WTC11 (cell line): ENCODE measurements at regions not wholly inside any gene's neighbourhood (a gene's known extent, or its start where the extent isn't known, plus 50 kb on each side); places are given as distances from the start of the nearest gene placed in this dataset.

Experiments used
- ATAC-seq: fragments of 200-7000 bp; cut with Tn5 transposase; 2 replicates; pipeline ENCODE4 v1.10.0; 2021; ENCODE audit warnings: mild to moderate bottlenecking, moderate library complexity
- CTCF ChIA-PET: fragments of 300-600 bp; sonication (Branson Sonifier 250); formaldehyde crosslinking; loops from one replicate; lab custom pipeline; 2021; ENCODE audit warnings: antibody characterized with exemption; lab: Charles Lee
- POLR2A ChIA-PET: fragments of 350-600 bp; sonication (Branson Sonifier 250); formaldehyde crosslinking; loops from one replicate; lab custom pipeline; 2021; ENCODE audit warnings: antibody characterized with exemption; lab: Charles Lee
- DNase-seq: peaks from one replicate; pipeline ENCODE4 v3.0.0; 2021; ENCODE audit warnings: low spot score
- H3K27ac Mint-ChIP-seq: 2 replicates; pipeline ENCODE4 v1.8.0; 2021; ENCODE audit warnings: mixed read lengths
- H3K27me3 Mint-ChIP-seq: 2 replicates; pipeline ENCODE4 v1.8.0; 2021; ENCODE audit warnings: low read depth, mild to moderate bottlenecking, moderate library complexity, mixed read lengths
- H3K36me3 Mint-ChIP-seq: 2 replicates; pipeline ENCODE4 v1.8.0; 2021; ENCODE audit warnings: mixed read lengths
- H3K4me1 Mint-ChIP-seq: 2 replicates; pipeline ENCODE4 v1.8.0; 2022; ENCODE audit warnings: mixed read lengths
- H3K4me3 Mint-ChIP-seq: 2 replicates; pipeline ENCODE4 v1.8.0; 2021; ENCODE audit warnings: mild to moderate bottlenecking, moderate library complexity, mixed read lengths
- H3K9me3 Mint-ChIP-seq: 2 replicates; pipeline ENCODE4 v1.8.0; 2021; ENCODE audit warnings: mixed read lengths
- ATF1 ChIP-seq: sonication (generic); formaldehyde crosslinking; IDR thresholded peaks from 2 replicates; pipeline ENCODE4 v1.8.1; 2023; ENCODE audit warnings: mild to moderate bottlenecking, moderate library complexity, missing genetic modification reagents
- CBFB ChIP-seq: sonication (generic); formaldehyde crosslinking; IDR thresholded peaks from 2 replicates; pipeline ENCODE4 v1.8.1; 2022; ENCODE audit warnings: mild to moderate bottlenecking, low read depth, missing genetic modification reagents
- CREB1 ChIP-seq: sonication (generic); formaldehyde crosslinking; IDR thresholded peaks from 2 replicates; pipeline ENCODE4 v1.8.0; 2023; ENCODE audit warnings: mild to moderate bottlenecking, missing genetic modification reagents
- CREM ChIP-seq: sonication (generic); formaldehyde crosslinking; IDR thresholded peaks from 2 replicates; pipeline ENCODE4 v1.8.1; 2022; ENCODE audit warnings: mild to moderate bottlenecking, missing genetic modification reagents, moderate library complexity
- CTCF ChIP-seq: fragments of 200-600 bp; IDR thresholded peaks from 2 replicates; pipeline ENCODE4 v1.8.0; 2022; ENCODE audit warnings: antibody characterized with exemption
- E2F4 ChIP-seq: sonication (generic); formaldehyde crosslinking; IDR thresholded peaks from 2 replicates; pipeline ENCODE4 v1.8.1; 2022; ENCODE audit warnings: low read depth, mild to moderate bottlenecking, moderate library complexity, missing genetic modification reagents, borderline replicate concordance
- FOXJ3 ChIP-seq: sonication (generic); formaldehyde crosslinking; IDR thresholded peaks from 2 replicates; pipeline ENCODE4 v1.9.0; 2021; ENCODE audit warnings: missing genetic modification reagents, mild to moderate bottlenecking, borderline replicate concordance
- GTF2I ChIP-seq: fragments of 250-450 bp; sonication (Bioruptor Pico); conservative IDR thresholded peaks from 2 replicates; pipeline ENCODE4 v1.4.0; 2021; ENCODE audit warnings: mild to moderate bottlenecking
- HMGA2 ChIP-seq: fragments of 250-450 bp; sonication (Bioruptor Pico); IDR thresholded peaks from 2 replicates; pipeline ENCODE4 v1.4.0; 2021; ENCODE audit warnings: mild to moderate bottlenecking, moderate library complexity
- JAZF1 ChIP-seq: fragments of 250-450 bp; sonication (Bioruptor Pico); IDR thresholded peaks from 2 replicates; pipeline ENCODE4 v1.9.0; 2021; ENCODE audit warnings: moderate library complexity, mild to moderate bottlenecking, inconsistent platforms
- MYBL2 ChIP-seq: sonication (generic); formaldehyde crosslinking; IDR thresholded peaks from 2 replicates; pipeline ENCODE4 v1.8.1; 2023; ENCODE audit warnings: mild to moderate bottlenecking, moderate library complexity, missing genetic modification reagents
- NFYB ChIP-seq: sonication (generic); formaldehyde crosslinking; conservative IDR thresholded peaks from 2 replicates; pipeline ENCODE4 v1.8.0; 2022; ENCODE audit warnings: low read depth, missing genetic modification reagents
- NR1H2 ChIP-seq: sonication (generic); formaldehyde crosslinking; IDR thresholded peaks from 2 replicates; pipeline ENCODE4 v1.9.0; 2021; ENCODE audit warnings: mild to moderate bottlenecking, moderate library complexity, missing genetic modification reagents
- NR3C1 ChIP-seq: sonication (generic); formaldehyde crosslinking; conservative IDR thresholded peaks from 2 replicates; pipeline ENCODE4 v1.8.1; 2023; ENCODE audit warnings: low read depth, mild to moderate bottlenecking, missing genetic modification reagents
- PRRX2 ChIP-seq: fragments of 250-450 bp; sonication (Bioruptor Pico); IDR thresholded peaks from 2 replicates; pipeline ENCODE4 v1.8.0; 2021; ENCODE audit warnings: mild to moderate bottlenecking
- TEAD1 ChIP-seq: sonication (generic); formaldehyde crosslinking; IDR thresholded peaks from 2 replicates; pipeline ENCODE4 v1.8.0; 2022; ENCODE audit warnings: mild to moderate bottlenecking, missing genetic modification reagents
- TP53 ChIP-seq: sonication (generic); formaldehyde crosslinking; IDR thresholded peaks from 2 replicates; pipeline ENCODE4 v1.8.1; 2023; ENCODE audit warnings: mild to moderate bottlenecking, missing genetic modification reagents
- USF2 ChIP-seq: sonication (generic); formaldehyde crosslinking; IDR thresholded peaks from 2 replicates; pipeline ENCODE4 v1.8.1; 2023; ENCODE audit warnings: mild to moderate bottlenecking, missing genetic modification reagents, moderate library complexity
- ZBTB21 ChIP-seq: sonication (generic); formaldehyde crosslinking; IDR thresholded peaks from 2 replicates; pipeline ENCODE4 v1.8.1; 2023; ENCODE audit warnings: mild to moderate bottlenecking, missing genetic modification reagents, borderline replicate concordance
- ZMAT4 ChIP-seq: fragments of 250-450 bp; sonication (Bioruptor Pico); IDR thresholded peaks from 2 replicates; pipeline ENCODE4 v1.9.0; 2021; ENCODE audit warnings: mild to moderate bottlenecking
- ZNF121 ChIP-seq: sonication (generic); formaldehyde crosslinking; IDR thresholded peaks from 2 replicates; pipeline ENCODE4 v1.8.0; 2023; ENCODE audit warnings: missing genetic modification reagents
- ZNF263 ChIP-seq: sonication (generic); formaldehyde crosslinking; IDR thresholded peaks from 2 replicates; pipeline ENCODE4 v1.8.1; 2022; ENCODE audit warnings: low read depth, mild to moderate bottlenecking, moderate library complexity, missing genetic modification reagents
- ZNF281 ChIP-seq: sonication (generic); formaldehyde crosslinking; IDR thresholded peaks from 2 replicates; pipeline ENCODE4 v1.8.0; 2023; ENCODE audit warnings: mild to moderate bottlenecking, missing genetic modification reagents
- ZNF416 ChIP-seq: fragments of 250-450 bp; sonication (Bioruptor Pico); IDR thresholded peaks from 2 replicates; pipeline ENCODE4 v1.9.0; 2021; ENCODE audit warnings: mild to moderate bottlenecking, inconsistent platforms
- ZNF423 ChIP-seq: fragments of 250-450 bp; sonication (Bioruptor Pico); IDR thresholded peaks from 2 replicates; pipeline ENCODE4 v2.1.2; 2022; ENCODE audit warnings: mild to moderate bottlenecking, moderate library complexity
- ZSCAN18 ChIP-seq: fragments of 250-450 bp; sonication (Bioruptor Pico); IDR thresholded peaks from 2 replicates; pipeline ENCODE4 v2.1.2; 2022; ENCODE audit warnings: mild to moderate bottlenecking, moderate library complexity

GRCh38 chr3:83821506-83821905, 1137.3 kb upstream of the CADM2 start:
- ATAC-seq (no peak), DNase-seq (no peak)
- no peaks in the 10 kb centered on the region for H3K27me3 Mint-ChIP-seq

GRCh38 chr3:83823095-83823494, 1135.7 kb upstream of the CADM2 start:
- H3K9me3 Mint-ChIP-seq: no peaks in the 10 kb centered on the region
- H3K36me3 Mint-ChIP-seq: no peaks in the 10 kb centered on the region
- no peaks in the 10 kb centered on the region for H3K27me3 Mint-ChIP-seq
- H3K4me3 Mint-ChIP-seq: no peak overlapping the region
- DNase-seq: no peak
- CTCF ChIA-PET: no interaction called here
- H3K4me1 Mint-ChIP-seq: no peaks in the 10 kb centered on the region
- ATAC-seq: no peak
- POLR2A ChIA-PET: no interaction called here
- H3K27ac Mint-ChIP-seq: no peak overlapping the region
- no peak for TF ChIP-seq JAZF1 (CRISPR knock-in tag)
- TF ChIP-seq NR1H2 (CRISPR knock-in tag): no peak
- no peak for TF ChIP-seq CBFB
- no peak for TF ChIP-seq ATF1 (CRISPR knock-in tag)
- no peak for TF ChIP-seq TEAD1 (CRISPR knock-in tag)
- no peak for TF ChIP-seq GTF2I (CRISPR knock-in tag)
- TF ChIP-seq HMGA2: no peak
- no peak for TF ChIP-seq CREB1 (CRISPR knock-in tag)
- TF ChIP-seq ZNF416 (CRISPR knock-in tag): no peak
- no peak for TF ChIP-seq ZNF281 (CRISPR knock-in tag)
- TF ChIP-seq FOXJ3 (CRISPR knock-in tag): no peak

More at GRCh38 chr3:83821506-83821905, 1137.3 kb upstream of the CADM2 start:
- ChIA-PET POLR2A (no interaction called here), CTCF (no interaction called here)
- Mint-ChIP-seq H3K9me3 (no peaks in the 10 kb centered on the region), H3K4me1 (no peaks in the 10 kb centered on the region), H3K4me3 (no peak overlapping the region), H3K27ac (no peak overlapping the region; the same call in 1 of the 2 replicates), H3K36me3 (no peaks in the 10 kb centered on the region)
- TF ChIP-seq ZSCAN18 (CRISPR knock-in tag) (no peak), ZMAT4 (CRISPR knock-in tag) (no peak), TP53 (no peak), NFYB (CRISPR knock-in tag) (no peak), E2F4 (CRISPR knock-in tag) (no peak), CTCF (no peak), ZNF423 (CRISPR knock-in tag) (no peak), ZNF263 (CRISPR knock-in tag) (no peak), CREM (CRISPR knock-in tag) (no peak), CREB1 (CRISPR knock-in tag) (no peak), MYBL2 (no peak), ZBTB21 (CRISPR knock-in tag) (no peak), ATF1 (CRISPR knock-in tag) (no peak), PRRX2 (CRISPR knock-in tag) (no peak), USF2 (CRISPR knock-in tag) (no peak), NR3C1 (no peak), ZNF121 (no peak)
